Pancreas (tissue), 10 donors: ENCODE measurements at regions not wholly inside any gene's neighbourhood (a gene's known extent, or its start where the extent isn't known, plus 50 kb on each side); places are given as distances from the start of the nearest gene placed in this dataset.

Experiments
- ATAC-seq, 4 donors: fragments of 200-7000 bp; cut with Tn5 transposase; one replicate each; pipeline versions ENCODE4 v1.8.0 to v1.9.1; 2020; ENCODE audit warnings: mild to moderate bottlenecking in 4 of 4, moderate library complexity in 4 of 4
- DNase-seq, 6 donors: peaks; one replicate each; pipeline ENCODE4 v3.0.0-alpha.2; 2020
- FAIRE-seq: peaks from 2 replicates; lab custom pipeline; 2012; peaks lifted over from hg19 to GRCh38; lab: Jason Lieb, UNC
- H3K27ac ChIP-seq, 4 donors: fragments of 200-600 bp; sonication (generic); 1 replicate in 3 of 4; 2 replicates in 1 of 4; pipeline versions ENCODE4 v1.5.0 to v1.8.0; 2020
- H3K27me3 ChIP-seq, 4 donors: fragments of 200-600 bp; one replicate each; pipeline ENCODE4 v1.8.0; 2021
- H3K36me3 ChIP-seq, 3 donors: fragments of 200-600 bp; sonication (generic) in 1 of 3; one replicate each; pipeline versions ENCODE4 v1.5.0 to v1.8.0; 2020 to 2021
- H3K4me1 ChIP-seq, 3 donors: fragments of 200-600 bp; one replicate each; pipeline ENCODE4 v1.8.0; 2021
- H3K4me3 ChIP-seq, 4 donors: fragments of 200-600 bp; sonication (generic) in 2 of 4; one replicate each; pipeline versions ENCODE4 v1.5.0 to v1.8.0; 2020 to 2021
- H3K9me3 ChIP-seq, 4 donors: fragments of 200-600 bp; one replicate each; pipeline ENCODE4 v1.8.0; 2021
- WGBS, 2 donors: extraction: QIAGEN DNeasy Blood & Tissue Kit; methylation state at CpG; one replicate each; pipeline ENCODE4 v1.1.7; 2013; 5-methylcytosine and 5-hydroxymethylcytosine counted together
- intact Hi-C, 3 donors: fragments of 100-400 bp; cut with DNase I; formaldehyde crosslinking; loops; one replicate each; pipeline versions ENCODE4 v1.11.1 to v1.14.2; 2022
- TF ChIP-seq, protein P1 (sequence below), 4 donors: fragments of 200-600 bp; sonication (generic) in 3 of 4; IDR thresholded peaks; one replicate each; pipeline versions ENCODE4 v1.5.0 to v1.8.0; 2021; ENCODE audit warnings: antibody characterized with exemption in 4 of 4
- donor health status: healthy with polysubstance abuse.
- donor health status: DM: no; HTN: no; CAD: no; lungs with moderate emphysema.
- donor health status: DM: no; HTN: no; CAD: no.
- donor health status: control.
- donor health status: control.
- donor health status: Bipolar disorder and iron deficiency.
- donor health status: DM: yes; HTN: yes; CAD: no.
- donor health status: DM: no; HTN: no; CAD: no.
- donor health status: DM: no; HTN: no; CAD: no.
- donor health status: DM: yes; HTN: yes; CAD: no.

DNA sequence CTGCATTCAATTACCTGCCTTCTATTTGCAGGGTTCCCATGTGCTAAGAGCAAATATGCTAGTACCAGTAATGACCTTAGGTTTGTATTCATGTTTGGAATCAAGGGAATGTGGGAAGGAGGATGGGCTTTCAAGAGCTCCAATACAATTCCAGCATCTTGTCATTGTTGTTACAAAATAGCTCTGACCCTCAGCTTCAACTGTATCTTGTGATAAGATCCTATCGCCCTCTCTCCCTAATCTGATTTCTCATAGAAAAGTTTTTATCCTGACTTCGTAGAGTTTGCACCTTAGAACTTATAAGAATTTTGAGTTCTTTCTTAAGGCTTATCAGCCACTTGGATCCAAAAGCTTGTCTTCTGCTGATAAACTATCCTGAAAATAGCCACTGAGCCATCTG, 749.5 kb upstream of the ACVR2A start:
- 85 to 92% methylated on average over 2 of the region's 2 CpGs for WGBS, 2 donors
- FAIRE-seq, result no peak
- H3K9me3 ChIP-seq, result no peaks in the 10 kb centered on the region
- peaks cover 0 to 5% (median 0%) of the 10 kb centered on the region in 3 donors for H3K4me1 ChIP-seq
- no peak overlapping the region for H3K27ac ChIP-seq
- no peak for ATAC-seq
- no peaks in the 10 kb centered on the region for H3K36me3 ChIP-seq
- no peak for DNase-seq
- H3K4me3 ChIP-seq, result no peak overlapping the region
- TF ChIP-seq, protein P1, sequence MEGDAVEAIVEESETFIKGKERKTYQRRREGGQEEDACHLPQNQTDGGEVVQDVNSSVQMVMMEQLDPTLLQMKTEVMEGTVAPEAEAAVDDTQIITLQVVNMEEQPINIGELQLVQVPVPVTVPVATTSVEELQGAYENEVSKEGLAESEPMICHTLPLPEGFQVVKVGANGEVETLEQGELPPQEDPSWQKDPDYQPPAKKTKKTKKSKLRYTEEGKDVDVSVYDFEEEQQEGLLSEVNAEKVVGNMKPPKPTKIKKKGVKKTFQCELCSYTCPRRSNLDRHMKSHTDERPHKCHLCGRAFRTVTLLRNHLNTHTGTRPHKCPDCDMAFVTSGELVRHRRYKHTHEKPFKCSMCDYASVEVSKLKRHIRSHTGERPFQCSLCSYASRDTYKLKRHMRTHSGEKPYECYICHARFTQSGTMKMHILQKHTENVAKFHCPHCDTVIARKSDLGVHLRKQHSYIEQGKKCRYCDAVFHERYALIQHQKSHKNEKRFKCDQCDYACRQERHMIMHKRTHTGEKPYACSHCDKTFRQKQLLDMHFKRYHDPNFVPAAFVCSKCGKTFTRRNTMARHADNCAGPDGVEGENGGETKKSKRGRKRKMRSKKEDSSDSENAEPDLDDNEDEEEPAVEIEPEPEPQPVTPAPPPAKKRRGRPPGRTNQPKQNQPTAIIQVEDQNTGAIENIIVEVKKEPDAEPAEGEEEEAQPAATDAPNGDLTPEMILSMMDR (IDR thresholded peaks at IDR 0.05), result no peak
- H3K27me3 ChIP-seq, result no peaks in the 10 kb centered on the region
- intact Hi-C loops, result no loop called here

DNA sequence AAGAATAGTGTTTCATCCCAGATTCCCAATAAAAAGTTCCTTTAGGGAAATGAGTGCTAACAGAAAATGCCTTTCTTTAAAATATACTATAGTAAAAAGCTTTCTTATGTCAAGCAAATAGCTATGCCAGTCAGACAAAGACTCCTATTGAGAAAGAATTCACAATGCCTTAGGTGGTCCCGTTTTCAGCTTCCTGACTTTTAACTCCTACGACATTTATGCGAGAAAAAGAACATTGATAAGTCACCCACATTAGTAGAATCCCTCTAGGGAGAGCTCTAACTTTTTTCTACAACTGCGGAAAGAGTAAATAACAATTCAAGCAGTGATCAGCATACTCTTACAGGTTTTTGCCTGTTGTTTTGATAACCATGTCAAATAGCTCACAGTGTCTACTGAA, 750.8 kb upstream of the ACVR2A start:
- no peaks in the 10 kb centered on the region for H3K36me3 ChIP-seq
- intact Hi-C loops, result no loop called here
- no peaks in the 10 kb centered on the region for H3K9me3 ChIP-seq
- H3K4me1 ChIP-seq, result peaks cover 0 to 3% (median 0%) of the 10 kb centered on the region in 3 donors
- no peaks in the 10 kb centered on the region for H3K27me3 ChIP-seq
- H3K27ac ChIP-seq, result no peak overlapping the region
- TF ChIP-seq, protein P1 (IDR thresholded peaks at IDR 0.05), result no peak
- no peak for FAIRE-seq
- DNase-seq, result no peak
- H3K4me3 ChIP-seq, result no peak overlapping the region
- ATAC-seq, result no peak
- 57 to 59% methylated on average over 4 of the region's 4 CpGs for WGBS, 2 donors

DNA sequence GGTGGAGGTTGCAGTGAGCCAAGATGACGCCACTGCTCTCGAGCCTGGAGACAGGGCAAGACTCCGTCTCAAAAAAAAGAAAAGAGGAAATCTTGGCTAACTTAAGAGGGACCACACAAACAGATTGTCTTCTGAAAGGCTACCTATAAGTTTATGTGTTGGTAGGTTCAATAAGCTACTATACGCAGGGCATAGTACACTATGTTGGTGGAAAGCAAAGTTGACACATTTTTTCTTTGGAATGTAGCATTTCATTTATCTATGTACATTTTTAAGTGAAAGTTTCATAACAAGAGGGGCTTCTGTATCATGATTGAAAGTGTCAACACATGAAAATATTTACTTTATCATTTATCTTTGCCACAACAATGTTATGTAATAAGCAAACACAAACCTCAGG, 752.6 kb upstream of the ACVR2A start:
- no peaks in the 10 kb centered on the region for H3K9me3 ChIP-seq
- no peak overlapping the region for H3K4me3 ChIP-seq
- no peak for ATAC-seq
- intact Hi-C loops, result no loop called here
- H3K4me1 ChIP-seq, result no peaks in the 10 kb centered on the region
- TF ChIP-seq, protein P1 (IDR thresholded peaks at IDR 0.05), result no peak
- H3K27me3 ChIP-seq, result no peaks in the 10 kb centered on the region
- WGBS, 2 donors, result 94 to 96% methylated on average over 4 of the region's 4 CpGs
- no peak for FAIRE-seq
- no peaks in the 10 kb centered on the region for H3K36me3 ChIP-seq
- no peak overlapping the region for H3K27ac ChIP-seq
- no peak for DNase-seq

- intact Hi-C loops, result no loop called here
- Histone ChIP-seq H3K36me3 (no peaks in the 10 kb centered on the region), H3K4me1 (no peaks in the 10 kb centered on the region), H3K4me3 (no peak overlapping the region), H3K27me3 (no peaks in the 10 kb centered on the region), H3K9me3 (no peaks in the 10 kb centered on the region), H3K27ac (no peak overlapping the region)
- WGBS, 2 donors, result 0% methylated on average over 1 of the region's 1 CpG
- DNase-seq, result no peak
- TF ChIP-seq, protein P1 (IDR thresholded peaks at IDR 0.05), result no peak
- no peak for ATAC-seq
- FAIRE-seq, result no peak
Measured at GRCh38 chr2:147091448-147091847, 753.4 kb upstream of the ACVR2A start.

GRCh38 chr2:147088871-147089270, 756.0 kb upstream of the ACVR2A start:
- Histone ChIP-seq H3K36me3 (no peaks in the 10 kb centered on the region), H3K4me3 (no peak overlapping the region), H3K9me3 (no peaks in the 10 kb centered on the region), H3K27me3 (no peaks in the 10 kb centered on the region), H3K27ac (no peak overlapping the region), H3K4me1 (no peaks in the 10 kb centered on the region)
- 51 to 65% methylated on average over 2 of the region's 2 CpGs for WGBS, 2 donors
- FAIRE-seq, result no peak
- TF ChIP-seq, protein P1 (IDR thresholded peaks at IDR 0.05), result no peak
- intact Hi-C loops, result no loop called here
- no peak for DNase-seq
- ATAC-seq, result no peak
